GM12865 (cell line): ENCODE measurements at regions not wholly inside any gene's neighbourhood (a gene's known extent, or its start where the extent isn't known, plus 50 kb on each side); places are given as distances from the start of the nearest gene placed in this dataset.

Experiments used
- DNase-seq: peaks from one replicate; pipeline ENCODE4 v3.0.0; 2010; ENCODE audit warnings: low read depth
- H3K4me3 ChIP-seq: 2 replicates; pipeline ENCODE4 v1.5.1; 2011; ENCODE audit warnings: mild to moderate bottlenecking, low read depth, low read length, control low read depth
- TF ChIP-seq, protein P1 (sequence below): IDR thresholded peaks from 2 replicates; pipeline ENCODE4 v1.5.1; 2011; ENCODE audit warnings: low read length, control low read depth, low read depth, inconsistent platforms; ENCODE audit not compliant: insufficient read depth; ENCODE audit errors: missing control alignments

DNA sequence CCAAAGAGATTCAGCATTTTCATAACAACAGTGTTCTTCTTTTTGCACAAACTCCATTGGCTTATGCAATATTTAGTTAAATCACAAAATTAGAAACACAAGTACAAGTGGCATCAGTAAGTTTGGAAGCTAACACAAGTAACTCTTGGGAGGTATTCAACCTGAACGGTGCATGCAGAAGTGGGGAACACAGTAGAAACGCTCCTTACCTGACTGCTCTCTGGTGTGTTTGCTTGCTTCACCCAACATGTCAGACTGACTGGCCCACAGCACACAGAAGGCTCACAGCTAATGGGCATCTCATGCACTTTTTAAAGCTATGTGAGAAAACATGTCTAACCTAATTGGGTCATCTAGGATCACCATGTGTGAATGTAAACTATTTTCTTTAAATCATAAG, 133.6 kb downstream of the MAGEB17 start:
- TF ChIP-seq, protein P1, sequence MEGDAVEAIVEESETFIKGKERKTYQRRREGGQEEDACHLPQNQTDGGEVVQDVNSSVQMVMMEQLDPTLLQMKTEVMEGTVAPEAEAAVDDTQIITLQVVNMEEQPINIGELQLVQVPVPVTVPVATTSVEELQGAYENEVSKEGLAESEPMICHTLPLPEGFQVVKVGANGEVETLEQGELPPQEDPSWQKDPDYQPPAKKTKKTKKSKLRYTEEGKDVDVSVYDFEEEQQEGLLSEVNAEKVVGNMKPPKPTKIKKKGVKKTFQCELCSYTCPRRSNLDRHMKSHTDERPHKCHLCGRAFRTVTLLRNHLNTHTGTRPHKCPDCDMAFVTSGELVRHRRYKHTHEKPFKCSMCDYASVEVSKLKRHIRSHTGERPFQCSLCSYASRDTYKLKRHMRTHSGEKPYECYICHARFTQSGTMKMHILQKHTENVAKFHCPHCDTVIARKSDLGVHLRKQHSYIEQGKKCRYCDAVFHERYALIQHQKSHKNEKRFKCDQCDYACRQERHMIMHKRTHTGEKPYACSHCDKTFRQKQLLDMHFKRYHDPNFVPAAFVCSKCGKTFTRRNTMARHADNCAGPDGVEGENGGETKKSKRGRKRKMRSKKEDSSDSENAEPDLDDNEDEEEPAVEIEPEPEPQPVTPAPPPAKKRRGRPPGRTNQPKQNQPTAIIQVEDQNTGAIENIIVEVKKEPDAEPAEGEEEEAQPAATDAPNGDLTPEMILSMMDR = no peak
- DNase-seq = no peak
- H3K4me3 ChIP-seq = no peak overlapping the region

DNA sequence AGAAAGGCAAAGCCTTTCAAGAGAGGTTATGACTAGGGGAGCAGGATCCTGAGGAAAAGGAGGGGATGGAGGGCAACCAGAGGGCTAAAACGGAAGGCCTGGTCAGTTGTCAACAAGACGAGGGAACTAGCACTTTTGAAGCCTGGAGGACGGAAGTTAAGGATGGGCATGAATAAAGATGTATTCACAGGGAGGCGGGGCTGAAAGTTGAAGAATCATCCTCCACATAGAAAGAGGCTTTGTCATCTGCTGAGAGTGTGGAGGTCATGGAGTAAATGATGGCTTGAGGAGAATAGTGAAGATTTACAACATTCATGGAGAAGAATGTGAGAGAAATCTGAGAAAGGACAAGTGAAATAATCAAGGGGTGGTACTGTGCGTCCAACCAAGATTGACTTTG, 137.5 kb downstream of the MAGEB17 start:
- no peak overlapping the region for H3K4me3 ChIP-seq
- TF ChIP-seq, protein P1 = no peak
- DNase-seq = no peak

DNA sequence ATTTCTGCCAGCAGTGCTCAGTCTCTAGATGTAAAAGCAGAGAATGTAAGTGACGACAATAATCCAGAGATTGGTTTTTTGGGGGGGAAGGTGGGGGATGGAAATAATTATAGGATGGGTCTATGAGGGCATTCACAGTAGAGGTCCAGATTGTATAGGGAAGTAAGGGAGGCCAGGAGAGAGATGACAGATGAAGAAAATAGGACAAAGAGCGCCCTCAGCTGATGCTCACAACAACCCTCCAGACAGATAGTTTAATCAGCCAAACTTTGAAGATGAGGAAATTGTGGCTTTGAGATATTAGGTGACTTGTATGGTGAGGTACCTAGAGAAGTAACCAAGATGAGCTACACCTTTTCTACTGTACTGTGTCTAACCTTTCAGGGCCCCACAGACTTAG, 137.9 kb downstream of the MAGEB17 start:
- H3K4me3 ChIP-seq = no peak overlapping the region
- TF ChIP-seq, protein P1 = no peak
- DNase-seq = no peak

DNA sequence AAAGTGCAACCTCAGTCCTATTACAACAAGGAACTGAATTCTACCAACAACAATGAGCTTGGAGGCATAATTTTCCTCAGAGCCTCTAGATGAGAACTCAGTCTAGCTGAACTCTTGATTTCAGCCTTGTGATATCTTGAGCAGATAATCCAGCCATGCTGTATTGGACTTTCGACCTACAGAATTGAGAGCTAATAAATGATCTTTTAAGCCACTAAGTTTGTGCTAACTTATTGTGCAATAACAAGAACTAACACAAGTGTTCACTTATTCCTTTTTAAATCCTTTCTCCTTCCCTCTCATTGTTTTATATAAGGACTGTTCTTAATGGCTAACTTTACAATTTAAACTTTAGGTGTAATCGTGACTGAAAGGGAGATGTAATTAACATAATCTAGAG, 140.7 kb downstream of the MAGEB17 start:
- no peak overlapping the region for H3K4me3 ChIP-seq
- DNase-seq = no peak
- TF ChIP-seq, protein P1 = no peak

DNA sequence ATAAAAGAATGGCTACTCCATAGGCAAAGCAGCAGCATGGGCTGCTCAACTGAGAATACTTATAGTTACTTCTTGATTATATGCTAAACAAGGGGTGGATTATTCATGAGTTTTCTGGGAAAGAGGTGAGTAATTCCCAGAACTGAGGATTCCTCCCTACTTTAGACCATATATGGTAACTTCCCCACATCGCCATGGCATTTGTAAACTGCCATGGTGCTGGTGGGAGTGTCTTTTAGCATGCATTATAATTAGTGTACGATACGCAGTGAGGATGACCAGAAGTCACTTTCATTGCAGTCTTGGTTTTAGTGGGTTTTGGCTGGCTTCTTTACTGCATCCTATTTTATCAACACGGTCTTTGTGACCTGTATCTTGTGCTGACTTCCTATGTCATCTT, 141.5 kb downstream of the MAGEB17 start:
- no peak for DNase-seq
- TF ChIP-seq, protein P1 = no peak
- no peak overlapping the region for H3K4me3 ChIP-seq

DNA sequence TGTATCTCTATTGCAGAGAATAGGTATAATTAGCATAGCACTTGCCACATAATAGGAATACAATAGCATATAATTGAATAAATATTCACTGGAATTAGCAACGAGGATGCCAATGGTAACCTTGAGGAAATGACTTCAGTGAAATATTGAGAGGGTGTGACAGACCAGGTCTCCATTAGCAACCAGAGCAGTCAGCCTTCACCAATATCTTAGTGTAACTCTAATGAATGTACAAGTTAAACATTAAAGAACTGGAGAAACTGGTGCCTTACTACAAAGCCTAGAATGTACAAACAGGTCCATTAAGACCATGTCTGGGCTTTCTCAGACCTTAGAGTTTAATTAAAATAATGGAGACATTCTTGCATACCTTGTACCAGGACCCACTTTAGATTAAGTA, 143.0 kb downstream of the MAGEB17 start:
- no peak overlapping the region for H3K4me3 ChIP-seq
- TF ChIP-seq, protein P1 = no peak
- DNase-seq = no peak

DNA sequence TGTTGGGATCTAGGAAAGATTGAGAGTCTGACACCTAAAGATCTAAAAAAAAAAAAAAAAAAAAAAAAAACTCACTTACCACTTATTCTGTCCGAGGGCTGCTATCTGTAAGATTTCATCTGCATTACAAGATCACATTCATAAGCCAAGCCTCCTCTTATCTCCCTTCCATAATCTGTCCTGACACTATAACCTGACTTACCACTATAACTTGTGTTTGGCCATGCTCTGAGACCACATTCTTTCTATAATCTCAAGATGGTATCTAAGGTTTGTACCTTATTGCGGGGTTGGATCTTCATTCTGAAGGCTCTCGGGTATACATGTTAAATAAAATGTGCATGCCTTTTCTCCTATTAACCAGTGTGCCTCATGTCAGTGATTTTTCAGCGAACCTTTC, 144.4 kb downstream of the MAGEB17 start:
- no peak for DNase-seq
- TF ChIP-seq, protein P1 = no peak
- no peak overlapping the region for H3K4me3 ChIP-seq
